ENCODE measurements at regions not wholly inside any gene's neighbourhood (a gene's known extent, or its start where the extent isn't known, plus 50 kb on each side); places are given as distances from the start of the nearest gene placed in this dataset.

DNA sequence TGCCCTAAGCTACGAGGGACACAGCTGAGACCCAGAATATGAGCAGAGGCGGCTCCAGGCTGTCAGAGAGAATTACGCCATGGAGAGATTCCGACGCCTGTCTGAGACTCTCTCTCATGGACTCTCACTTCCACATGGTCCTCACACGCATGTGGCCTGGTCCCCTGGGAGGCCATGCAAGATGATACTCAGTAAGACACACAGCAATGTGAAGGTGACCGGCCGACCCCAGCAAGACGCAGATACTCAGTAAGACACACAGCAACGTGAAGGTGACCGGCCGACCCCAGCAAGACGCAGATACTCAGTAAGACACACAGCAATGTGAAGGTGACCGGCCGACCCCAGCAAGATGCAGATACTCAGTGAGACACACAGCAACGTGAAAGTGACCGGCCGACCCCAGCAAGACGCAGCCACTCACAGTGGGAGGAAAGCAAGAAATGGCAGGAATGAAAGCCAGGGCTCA lies 400.8 kb upstream of the MYT1L start:
- no peaks in the 10 kb centered on the region for H3K27me3 ChIP-seq (replicated peaks; ENCODE audit: control insufficient read depth, insufficient read depth, low read length)
- Mint-ChIP-seq H3K36me3 (ENCODE audit: insufficient read depth, unreplicated experiment) (no peaks in the 10 kb centered on the region), H3K4me3 (ENCODE audit: unreplicated experiment) (no peak overlapping the region), H3K27ac (ENCODE audit: unreplicated experiment) (no peak overlapping the region), H3K4me1 (ENCODE audit: low read depth, unreplicated experiment) (no peaks in the 10 kb centered on the region), H3K27me3 (ENCODE audit: insufficient read depth, unreplicated experiment) (peaks cover 40% of the 10 kb centered on the region), H3K9me3 (ENCODE audit: unreplicated experiment) (no peaks in the 10 kb centered on the region)
- ChIA-PET CTCF (no interaction called here), POLR2A (no interaction called here)
- H3K9me3 ChIP-seq: no peaks in the 10 kb centered on the region
- H3K36me3 ChIP-seq (ENCODE audit: control insufficient read depth, insufficient read depth, low read length): no peaks in the 10 kb centered on the region
- H3K4me1 ChIP-seq: no peaks in the 10 kb centered on the region
- DNase-seq: no peak
- intact Hi-C loops (cut with micrococcal nuclease; ENCODE audit: unreplicated experiment): no loop called here
- TF ChIP-seq, protein P1, sequence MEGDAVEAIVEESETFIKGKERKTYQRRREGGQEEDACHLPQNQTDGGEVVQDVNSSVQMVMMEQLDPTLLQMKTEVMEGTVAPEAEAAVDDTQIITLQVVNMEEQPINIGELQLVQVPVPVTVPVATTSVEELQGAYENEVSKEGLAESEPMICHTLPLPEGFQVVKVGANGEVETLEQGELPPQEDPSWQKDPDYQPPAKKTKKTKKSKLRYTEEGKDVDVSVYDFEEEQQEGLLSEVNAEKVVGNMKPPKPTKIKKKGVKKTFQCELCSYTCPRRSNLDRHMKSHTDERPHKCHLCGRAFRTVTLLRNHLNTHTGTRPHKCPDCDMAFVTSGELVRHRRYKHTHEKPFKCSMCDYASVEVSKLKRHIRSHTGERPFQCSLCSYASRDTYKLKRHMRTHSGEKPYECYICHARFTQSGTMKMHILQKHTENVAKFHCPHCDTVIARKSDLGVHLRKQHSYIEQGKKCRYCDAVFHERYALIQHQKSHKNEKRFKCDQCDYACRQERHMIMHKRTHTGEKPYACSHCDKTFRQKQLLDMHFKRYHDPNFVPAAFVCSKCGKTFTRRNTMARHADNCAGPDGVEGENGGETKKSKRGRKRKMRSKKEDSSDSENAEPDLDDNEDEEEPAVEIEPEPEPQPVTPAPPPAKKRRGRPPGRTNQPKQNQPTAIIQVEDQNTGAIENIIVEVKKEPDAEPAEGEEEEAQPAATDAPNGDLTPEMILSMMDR (IDR thresholded peaks at IDR 0.05; ENCODE audit: insufficient read depth in 1 of 2, low read depth in 1 of 2, low read length in 1 of 2, severe bottlenecking in 1 of 2, unreplicated experiment in 1 of 2): no peak
- no peak overlapping the region for H3K4me3 ChIP-seq (ENCODE audit: low read depth, low read length)
- BruUV-seq (replicated peaks): no TSS peak

DNA sequence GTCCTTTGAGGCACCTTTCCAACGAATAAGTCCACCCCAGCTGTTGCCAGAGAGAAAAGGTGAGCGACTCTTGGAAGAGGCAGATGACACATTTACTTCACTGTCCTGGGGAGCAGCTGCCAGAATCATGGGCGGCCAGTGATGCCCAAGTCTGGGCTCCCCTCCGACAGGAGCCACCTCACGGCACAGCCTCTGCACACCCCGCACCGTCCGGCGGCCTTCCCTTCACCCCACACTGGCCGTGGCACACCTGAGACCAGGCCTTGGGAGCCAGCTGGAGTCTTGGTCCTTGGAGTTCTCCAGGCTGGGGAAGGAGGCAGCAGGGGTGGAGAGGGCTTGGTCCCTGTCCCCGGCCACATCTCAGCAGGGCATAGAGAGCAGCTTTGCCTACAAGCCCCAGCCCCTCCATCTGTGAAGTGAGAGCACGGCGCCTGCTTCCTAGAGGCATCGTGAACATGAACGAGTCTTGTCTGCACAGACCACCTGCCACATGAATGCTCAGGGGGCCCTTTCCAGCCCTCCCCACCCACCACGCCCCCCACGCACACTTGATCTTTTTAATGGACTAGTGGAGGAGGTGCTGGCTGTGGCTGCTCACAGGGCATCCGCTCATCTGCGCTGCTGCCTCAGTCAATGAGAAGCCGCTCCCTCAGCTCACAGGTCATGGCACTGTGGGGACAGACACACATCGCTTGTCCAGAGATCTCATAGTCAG lies 400.2 kb upstream of the MYT1L start:
- Histone ChIP-seq H3K36me3 (ENCODE audit: control insufficient read depth, insufficient read depth, low read length) (no peaks in the 10 kb centered on the region), H3K4me3 (ENCODE audit: low read depth, low read length) (no peak overlapping the region), H3K9me3 (no peaks in the 10 kb centered on the region), H3K27me3 (replicated peaks; ENCODE audit: control insufficient read depth, insufficient read depth, low read length) (no peaks in the 10 kb centered on the region), H3K4me1 (no peaks in the 10 kb centered on the region)
- no peaks in the 10 kb centered on the region for H3K4me1 Mint-ChIP-seq (ENCODE audit: low read depth, unreplicated experiment)
- no peak overlapping the region for H3K27ac Mint-ChIP-seq (ENCODE audit: unreplicated experiment)
- no peak for DNase-seq
- H3K36me3 Mint-ChIP-seq (ENCODE audit: insufficient read depth, unreplicated experiment): no peaks in the 10 kb centered on the region
- BruUV-seq (replicated peaks): no TSS peak
- intact Hi-C loops (cut with micrococcal nuclease; ENCODE audit: unreplicated experiment): no loop called here
- H3K9me3 Mint-ChIP-seq (ENCODE audit: unreplicated experiment): no peaks in the 10 kb centered on the region
- ChIA-PET CTCF (interaction anchor here (0.6 kb wide), 1 partner anchor 10 kb away, joined by 3 read pairs; no protein-coding TSS in a partner anchor), POLR2A (no interaction called here)
- peaks cover 37% of the 10 kb centered on the region for H3K27me3 Mint-ChIP-seq (ENCODE audit: insufficient read depth, unreplicated experiment)
- TF ChIP-seq, protein P1 (IDR thresholded peaks at IDR 0.05; ENCODE audit: insufficient read depth in 1 of 2, low read depth in 1 of 2, low read length in 1 of 2, severe bottlenecking in 1 of 2, unreplicated experiment in 1 of 2): no peak
- no peak overlapping the region for H3K4me3 Mint-ChIP-seq (ENCODE audit: unreplicated experiment)

DNA sequence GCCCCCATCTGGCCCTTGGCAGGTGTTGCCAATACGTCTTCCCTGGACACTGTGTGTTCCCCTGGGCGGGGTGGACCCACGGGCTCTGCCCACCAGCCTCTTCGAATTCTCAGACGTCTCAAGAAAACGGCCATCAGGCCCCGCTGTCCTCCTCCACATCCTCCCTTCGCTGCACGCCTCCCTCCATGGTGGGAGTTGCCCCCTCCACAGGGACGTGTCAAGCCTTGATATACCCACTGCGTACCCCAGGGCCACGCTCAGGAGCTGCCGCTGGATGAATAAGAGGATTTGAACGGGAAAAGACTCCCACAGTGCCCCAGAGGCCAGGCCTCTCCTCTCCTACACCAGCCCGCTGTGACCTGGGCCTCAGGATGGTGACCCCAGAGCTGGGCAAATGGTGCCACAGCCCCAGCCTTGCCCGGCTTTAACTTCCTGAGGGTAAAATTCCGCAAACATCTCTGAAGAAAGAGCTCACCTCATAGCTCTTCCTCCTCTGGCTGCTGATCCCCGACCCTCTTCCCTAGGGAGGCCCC lies 399.3 kb upstream of the MYT1L start:
- no peaks in the 10 kb centered on the region for H3K4me1 Mint-ChIP-seq (ENCODE audit: low read depth, unreplicated experiment)
- H3K4me3 Mint-ChIP-seq (ENCODE audit: unreplicated experiment): no peak overlapping the region
- H3K27me3 Mint-ChIP-seq (ENCODE audit: insufficient read depth, unreplicated experiment): peaks cover 34% of the 10 kb centered on the region
- no peaks in the 10 kb centered on the region for H3K4me1 ChIP-seq
- H3K27me3 ChIP-seq (replicated peaks; ENCODE audit: control insufficient read depth, insufficient read depth, low read length): no peaks in the 10 kb centered on the region
- intact Hi-C loops (cut with micrococcal nuclease; ENCODE audit: unreplicated experiment): no loop called here
- no peaks in the 10 kb centered on the region for H3K36me3 Mint-ChIP-seq (ENCODE audit: insufficient read depth, unreplicated experiment)
- POLR2A ChIA-PET: no interaction called here
- no peak overlapping the region for H3K4me3 ChIP-seq (ENCODE audit: low read depth, low read length)
- DNase-seq: no peak
- no peaks in the 10 kb centered on the region for H3K36me3 ChIP-seq (ENCODE audit: control insufficient read depth, insufficient read depth, low read length)
- H3K27ac Mint-ChIP-seq (ENCODE audit: unreplicated experiment): no peak overlapping the region
- no TSS peak for BruUV-seq (replicated peaks)
- CTCF ChIA-PET: no interaction called here
- no peaks in the 10 kb centered on the region for H3K9me3 ChIP-seq
- TF ChIP-seq, protein P1 (IDR thresholded peaks at IDR 0.05; ENCODE audit: insufficient read depth in 1 of 2, low read depth in 1 of 2, low read length in 1 of 2, severe bottlenecking in 1 of 2, unreplicated experiment in 1 of 2): no peak
- H3K9me3 Mint-ChIP-seq (ENCODE audit: unreplicated experiment): no peaks in the 10 kb centered on the region

Measured in Caco-2 (cell line).